SK-N-MC (cell line): ENCODE measurements at regions not wholly inside any gene's neighbourhood (a gene's known extent, or its start where the extent isn't known, plus 50 kb on each side); places are given as distances from the start of the nearest gene placed in this dataset.

ENCODE experiments used
- EZH2 ChIP-seq: fragments of 200-600 bp; sonication (generic); IDR thresholded peaks from one replicate; pipeline ENCODE4 v1.6.1; 2017; ENCODE audit warnings: antibody characterized with exemption
- POLR2AphosphoS5 ChIP-seq: IDR thresholded peaks from 2 replicates; pipeline ENCODE4 v1.6.1; 2012; ENCODE audit warnings: mild to moderate bottlenecking, low read depth, low read length, borderline replicate concordance

DNA sequence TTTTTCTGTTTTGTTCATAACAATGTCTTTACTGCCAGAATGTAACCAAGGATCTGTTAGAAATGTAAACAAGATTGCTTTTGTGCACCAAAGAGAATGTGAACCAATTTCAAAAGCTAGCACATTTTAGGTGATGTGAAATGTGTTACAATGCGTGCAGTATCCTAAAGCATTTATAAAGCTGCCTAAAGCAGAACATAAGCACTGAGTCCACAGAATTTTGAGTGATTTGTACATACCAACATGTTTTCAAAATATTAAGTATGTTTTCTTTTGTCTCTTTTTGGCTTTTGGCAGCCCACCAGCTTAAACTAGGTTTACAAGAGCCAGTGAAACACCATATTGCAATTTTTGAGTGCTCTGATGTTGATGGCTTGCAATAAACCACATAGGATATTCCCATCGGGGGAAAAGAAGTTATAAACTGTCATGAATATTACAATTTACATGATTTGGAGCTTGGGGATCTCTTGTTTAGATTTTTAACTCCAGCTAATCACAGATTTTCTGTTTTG is 364.0 kb downstream of the ZIC1 start:
- TF ChIP-seq EZH2 = no peak
- no peak for TF ChIP-seq POLR2AphosphoS5
